ENCODE measurements at regions not wholly inside any gene's neighbourhood (a gene's known extent, or its start where the extent isn't known, plus 50 kb on each side); places are given as distances from the start of the nearest gene placed in this dataset.
"Not testable (repeated sequence)": the region's sequence is repeated elsewhere in the genome, so short reads cannot be mapped to it uniquely, and the experiment has no call there.

GRCh38 chr17:54666559-54666958 lies 234.1 kb upstream of the TOM1L1 start:
- H3K9me3 Mint-ChIP-seq: peaks cover 1 to 11% (median 7%) of the 10 kb centered on the region in 3 donors
- H3K36me3 Mint-ChIP-seq: no peaks in the 10 kb centered on the region
- H3K27me3 Mint-ChIP-seq: no peaks in the 10 kb centered on the region
- no peak overlapping the region for H3K27ac Mint-ChIP-seq
- no peaks in the 10 kb centered on the region for H3K4me1 Mint-ChIP-seq
- H3K4me3 Mint-ChIP-seq: no peak overlapping the region

GRCh38 chr17:54678158-54678557 lies 222.5 kb upstream of the TOM1L1 start:
- Mint-ChIP-seq H3K4me3 (no peak overlapping the region), H3K4me1 (no peaks in the 10 kb centered on the region), H3K36me3 (no peaks in the 10 kb centered on the region), H3K27ac (no peak overlapping the region), H3K27me3 (no peaks in the 10 kb centered on the region), H3K9me3 (peaks cover 0 to 9% (median 3%) of the 10 kb centered on the region in 3 donors)

GRCh38 chr17:54680410-54680809 lies 220.2 kb upstream of the TOM1L1 start:
- Mint-ChIP-seq H3K4me3 (no peak overlapping the region), H3K27ac (no peak overlapping the region), H3K4me1 (no peaks in the 10 kb centered on the region), H3K27me3 (no peaks in the 10 kb centered on the region), H3K36me3 (no peaks in the 10 kb centered on the region), H3K9me3 (peaks cover 0 to 2% (median 0%) of the 10 kb centered on the region in 3 donors)

- Mint-ChIP-seq H3K36me3 (no peaks in the 10 kb centered on the region), H3K4me3 (no peak overlapping the region), H3K4me1 (no peaks in the 10 kb centered on the region), H3K9me3 (peaks cover 1 to 8% (median 2%) of the 10 kb centered on the region in 3 donors), H3K27ac (no peak overlapping the region), H3K27me3 (no peaks in the 10 kb centered on the region)
Observed at GRCh38 chr17:54694287-54694887, 206.3 kb upstream of the TOM1L1 start.

GRCh38 chr17:54712798-54713197 lies 187.9 kb upstream of the TOM1L1 start:
- not testable (repeated sequence) for H3K27ac Mint-ChIP-seq, H3K27me3 Mint-ChIP-seq, H3K4me1 Mint-ChIP-seq, H3K36me3 Mint-ChIP-seq, H3K4me3 Mint-ChIP-seq
- peaks cover 5 to 10% (median 6%) of the 10 kb centered on the region in 3 donors for H3K9me3 Mint-ChIP-seq

- H3K4me1 Mint-ChIP-seq: no peaks in the 10 kb centered on the region
- H3K4me3 Mint-ChIP-seq: no peak overlapping the region
- no peak overlapping the region for H3K27ac Mint-ChIP-seq
- no peaks in the 10 kb centered on the region for H3K27me3 Mint-ChIP-seq
- no peaks in the 10 kb centered on the region for H3K36me3 Mint-ChIP-seq
- H3K9me3 Mint-ChIP-seq: peaks cover 0 to 9% (median 4%) of the 10 kb centered on the region in 3 donors
Observed at GRCh38 chr17:54718286-54718685, 182.4 kb upstream of the TOM1L1 start.

- H3K36me3 Mint-ChIP-seq: no peaks in the 10 kb centered on the region
- no peak overlapping the region for H3K4me3 Mint-ChIP-seq
- no peaks in the 10 kb centered on the region for H3K27me3 Mint-ChIP-seq
- peaks cover 10 to 15% (median 10%) of the 10 kb centered on the region in 3 donors for H3K9me3 Mint-ChIP-seq
- no peak overlapping the region for H3K27ac Mint-ChIP-seq
- no peaks in the 10 kb centered on the region for H3K4me1 Mint-ChIP-seq
Observed at GRCh38 chr17:54727624-54728023, 173.0 kb upstream of the TOM1L1 start.

- H3K27me3 Mint-ChIP-seq: no peaks in the 10 kb centered on the region
- no peaks in the 10 kb centered on the region for H3K4me1 Mint-ChIP-seq
- H3K36me3 Mint-ChIP-seq: no peaks in the 10 kb centered on the region
- no peak overlapping the region for H3K4me3 Mint-ChIP-seq
- peaks cover 6 to 19% (median 8%) of the 10 kb centered on the region in 3 donors for H3K9me3 Mint-ChIP-seq
- H3K27ac Mint-ChIP-seq: no peak overlapping the region
Observed at GRCh38 chr17:54736573-54736972, 164.1 kb upstream of the TOM1L1 start.

- Mint-ChIP-seq H3K4me1 (no peaks in the 10 kb centered on the region), H3K4me3 (no peak overlapping the region), H3K9me3 (peaks cover 4 to 13% (median 6%) of the 10 kb centered on the region in 3 donors), H3K27ac (no peak overlapping the region), H3K36me3 (no peaks in the 10 kb centered on the region), H3K27me3 (no peaks in the 10 kb centered on the region)
Observed at GRCh38 chr17:54738496-54738895, 162.2 kb upstream of the TOM1L1 start.

- Mint-ChIP-seq H3K27ac (no peak overlapping the region), H3K4me1 (no peaks in the 10 kb centered on the region), H3K36me3 (no peaks in the 10 kb centered on the region), H3K9me3 (peaks cover 11 to 17% (median 14%) of the 10 kb centered on the region in 3 donors), H3K4me3 (no peak overlapping the region), H3K27me3 (peaks cover 1% of the 10 kb centered on the region)
Observed at GRCh38 chr17:54744750-54745149, 155.9 kb upstream of the TOM1L1 start.

GRCh38 chr17:54745239-54745638 lies 155.4 kb upstream of the TOM1L1 start:
- Mint-ChIP-seq H3K27me3 (peaks cover 1% of the 10 kb centered on the region), H3K27ac (no peak overlapping the region), H3K36me3 (no peaks in the 10 kb centered on the region), H3K4me3 (no peak overlapping the region), H3K9me3 (peaks cover 11 to 17% (median 14%) of the 10 kb centered on the region in 3 donors), H3K4me1 (no peaks in the 10 kb centered on the region)

GRCh38 chr17:54745862-54746261 lies 154.8 kb upstream of the TOM1L1 start:
- Mint-ChIP-seq H3K9me3 (peaks cover 11 to 17% (median 14%) of the 10 kb centered on the region in 3 donors), H3K36me3 (no peaks in the 10 kb centered on the region), H3K27ac (no peak overlapping the region), H3K27me3 (peaks cover 1% of the 10 kb centered on the region), H3K4me1 (no peaks in the 10 kb centered on the region), H3K4me3 (no peak overlapping the region)

- H3K36me3 Mint-ChIP-seq: no peaks in the 10 kb centered on the region
- no peaks in the 10 kb centered on the region for H3K4me1 Mint-ChIP-seq
- no peak overlapping the region for H3K27ac Mint-ChIP-seq
- H3K4me3 Mint-ChIP-seq: no peak overlapping the region
- H3K9me3 Mint-ChIP-seq: peaks cover 11 to 17% (median 12%) of the 10 kb centered on the region in 3 donors
- peaks cover 3% of the 10 kb centered on the region for H3K27me3 Mint-ChIP-seq
Observed at GRCh38 chr17:54749157-54749556, 151.5 kb upstream of the TOM1L1 start.

GRCh38 chr17:54754560-54754959 lies 146.1 kb upstream of the TOM1L1 start:
- H3K27ac Mint-ChIP-seq: no peak overlapping the region
- peaks cover 2% of the 10 kb centered on the region for H3K27me3 Mint-ChIP-seq
- no peaks in the 10 kb centered on the region for H3K9me3 Mint-ChIP-seq
- no peaks in the 10 kb centered on the region for H3K36me3 Mint-ChIP-seq
- H3K4me1 Mint-ChIP-seq: no peaks in the 10 kb centered on the region
- no peak overlapping the region for H3K4me3 Mint-ChIP-seq

- Mint-ChIP-seq H3K27ac (no peak overlapping the region), H3K4me3 (no peak overlapping the region), H3K36me3 (no peaks in the 10 kb centered on the region), H3K4me1 (no peaks in the 10 kb centered on the region), H3K27me3 (no peaks in the 10 kb centered on the region), H3K9me3 (peaks cover 4 to 12% (median 8%) of the 10 kb centered on the region in 3 donors)
Observed at GRCh38 chr17:54760836-54761235, 139.8 kb upstream of the TOM1L1 start.

- Mint-ChIP-seq H3K4me1 (no peaks in the 10 kb centered on the region), H3K36me3 (no peaks in the 10 kb centered on the region), H3K4me3 (no peak overlapping the region), H3K27me3 (peaks cover 2% of the 10 kb centered on the region), H3K9me3 (peaks cover 0 to 2% (median 0%) of the 10 kb centered on the region in 3 donors), H3K27ac (no peak overlapping the region)
Observed at GRCh38 chr17:54770836-54771235, 129.8 kb upstream of the TOM1L1 start.
